NCI-H1694 treated with DMSO at 0.1 percent for 48 hours (cell line): ENCODE measurements at regions not wholly inside any gene's neighbourhood (a gene's known extent, or its start where the extent isn't known, plus 50 kb on each side); places are given as distances from the start of the nearest gene placed in this dataset.
"Not testable (repeated sequence)": the region's sequence is repeated elsewhere in the genome, so short reads cannot be mapped to it uniquely, and the experiment has no call there.

Source experiments
- DNase-seq: peaks from one replicate; lab custom pipeline; 2025; lab: John Stamatoyannopoulos, UW

- no peak for DNase-seq
Observed at GRCh38 chr4:181756451-181757095, 486.6 kb upstream of the TENM3 start.

- no peak for DNase-seq
Observed at GRCh38 chr4:181757098-181757497, 486.1 kb upstream of the TENM3 start.

- no peak for DNase-seq
Observed at GRCh38 chr4:181757910-181758660, 485.1 kb upstream of the TENM3 start.

- no peak for DNase-seq
Observed at GRCh38 chr4:181760560-181760959, 482.6 kb upstream of the TENM3 start.

- no peak for DNase-seq
Observed at GRCh38 chr4:181761156-181761555, 482.0 kb upstream of the TENM3 start.

- no peak for DNase-seq
Observed at GRCh38 chr4:181766061-181766548, 477.1 kb upstream of the TENM3 start.

- no peak for DNase-seq
Observed at GRCh38 chr4:181770971-181771370, 472.2 kb upstream of the TENM3 start.

- no peak for DNase-seq
Observed at GRCh38 chr4:181775298-181775697, 467.9 kb upstream of the TENM3 start.

- no peak for DNase-seq
Observed at GRCh38 chr4:181776264-181777054, 466.7 kb upstream of the TENM3 start.

GRCh38 chr4:181777518-181777917 lies 465.7 kb upstream of the TENM3 start:
- DNase-seq: no peak

- no peak for DNase-seq
Observed at GRCh38 chr4:181784881-181785280, 458.3 kb upstream of the TENM3 start.

- DNase-seq: no peak
Observed at GRCh38 chr4:181792641-181793040, 450.6 kb upstream of the TENM3 start.

- no peak for DNase-seq
Observed at GRCh38 chr4:181793096-181793495, 450.1 kb upstream of the TENM3 start.

- no peak for DNase-seq
Observed at GRCh38 chr4:181796502-181796901, 446.7 kb upstream of the TENM3 start.

GRCh38 chr4:181798536-181798935 lies 444.7 kb upstream of the TENM3 start:
- no peak for DNase-seq

- no peak for DNase-seq
Observed at GRCh38 chr4:181799561-181800069, 443.6 kb upstream of the TENM3 start.

GRCh38 chr4:181802207-181802606 lies 441.0 kb upstream of the TENM3 start:
- no peak for DNase-seq

- DNase-seq: no peak
Observed at GRCh38 chr4:181807771-181808170, 435.4 kb upstream of the TENM3 start.

GRCh38 chr4:181810711-181811110 lies 432.5 kb upstream of the TENM3 start:
- no peak for DNase-seq

- not testable (repeated sequence) for DNase-seq
Observed at GRCh38 chr4:181811550-181811949, 431.7 kb upstream of the TENM3 start.

GRCh38 chr4:181819946-181820345 lies 423.3 kb upstream of the TENM3 start:
- no peak for DNase-seq

- no peak for DNase-seq
Observed at GRCh38 chr4:181820553-181820952, 422.6 kb upstream of the TENM3 start.
